Keratinocyte (primary cell): ENCODE measurements at regions not wholly inside any gene's neighbourhood (a gene's known extent, or its start where the extent isn't known, plus 50 kb on each side); places are given as distances from the start of the nearest gene placed in this dataset.

Experiments used
- DNase-seq: peaks from one replicate; pipeline ENCODE4 v3.0.0-alpha.2; 2011; ENCODE audit warnings: low read depth, missing footprints, low spot score
- FAIRE-seq: peaks from 2 replicates; lab custom pipeline; 2011; peaks lifted over from hg19 to GRCh38; lab: Jason Lieb, UNC
- H2AFZ ChIP-seq: 2 replicates; pipeline ENCODE4 v1.6.0; 2012; ENCODE audit warnings: low read length, control low read depth, inconsistent platforms; ENCODE audit not compliant: control insufficient read depth
- H3K27ac ChIP-seq: 2 replicates; pipeline ENCODE4 v1.5.1; 2011; ENCODE audit warnings: low read length; ENCODE audit not compliant: control insufficient read depth, insufficient read depth
- H3K27me3 ChIP-seq: 3 replicates; pipeline ENCODE4 v1.6.0; 2011; ENCODE audit warnings: low read length; ENCODE audit not compliant: control insufficient read depth, insufficient read depth; ENCODE audit errors: extremely low read depth
- H3K36me3 ChIP-seq, 2 experiments: 2 replicates in 1 of 2; 3 replicates in 1 of 2; pipeline ENCODE4 v1.5.1; 2011; ENCODE audit warnings: low read length in 2 of 2, mild to moderate bottlenecking in 1 of 2; ENCODE audit not compliant: control insufficient read depth in 2 of 2, insufficient read depth in 2 of 2; ENCODE audit errors: extremely low read depth in 1 of 2
- H3K4me1 ChIP-seq: 3 replicates; pipeline ENCODE4 v1.5.1; 2011; ENCODE audit warnings: low read length; ENCODE audit not compliant: control insufficient read depth, insufficient read depth; ENCODE audit errors: extremely low read depth
- H3K4me2 ChIP-seq: 3 replicates; pipeline ENCODE4 v1.6.0; 2011; ENCODE audit warnings: low read depth, low read length; ENCODE audit not compliant: control insufficient read depth, insufficient read depth; ENCODE audit errors: extremely low read depth
- H3K4me3 ChIP-seq, 3 experiments: fragments of 200-600 bp in 1 of 3; sonication (generic) in 1 of 3; 2 replicates in 2 of 3; 3 replicates in 1 of 3; pipeline ENCODE4 v1.5.1; 2011 to 2016; ENCODE audit warnings: low read length in 3 of 3, mild to moderate bottlenecking in 3 of 3, control low read depth in 2 of 3, inconsistent platforms in 1 of 3, low read depth in 1 of 3, mixed read lengths in 1 of 3, mixed run types in 1 of 3, moderate library complexity in 1 of 3; ENCODE audit not compliant: control insufficient read depth in 2 of 3, insufficient read depth in 2 of 3; ENCODE audit errors: extremely low read depth in 1 of 3
- H3K79me2 ChIP-seq: 2 replicates; pipeline ENCODE4 v1.6.0; 2012; ENCODE audit warnings: low read length; ENCODE audit not compliant: control insufficient read depth, insufficient read depth
- H3K9ac ChIP-seq: 3 replicates; pipeline ENCODE4 v1.6.0; 2011; ENCODE audit warnings: low read length; ENCODE audit not compliant: control insufficient read depth, insufficient read depth; ENCODE audit errors: extremely low read depth
- H3K9me1 ChIP-seq: 3 replicates; pipeline ENCODE4 v1.6.0; 2011; ENCODE audit warnings: low read length; ENCODE audit not compliant: control insufficient read depth, insufficient read depth; ENCODE audit errors: extremely low read depth
- H3K9me3 ChIP-seq: 2 replicates; pipeline ENCODE4 v1.5.1; 2012; ENCODE audit warnings: low read depth, low read length; ENCODE audit not compliant: control insufficient read depth
- H4K20me1 ChIP-seq: 3 replicates; pipeline ENCODE4 v1.6.0; 2011; ENCODE audit warnings: low read length; ENCODE audit not compliant: control insufficient read depth, insufficient read depth; ENCODE audit errors: extremely low read depth
- CTCF ChIP-seq, 3 experiments: IDR thresholded peaks in 1 of 3; conservative IDR thresholded peaks in 1 of 3; optimal IDR thresholded peaks in 1 of 3; 2 replicates in 2 of 3; 3 replicates in 1 of 3; pipeline versions ENCODE3 to v1.5.1; 2011; ENCODE audit warnings: low read length in 3 of 3, mild to moderate bottlenecking in 3 of 3, moderate library complexity in 2 of 3, control low read depth in 1 of 3, inconsistent platforms in 1 of 3; ENCODE audit not compliant: insufficient read depth in 2 of 3; ENCODE audit errors: extremely low read depth in 1 of 3
- EZH2 ChIP-seq: IDR thresholded peaks from one replicate; pipeline ENCODE4 v1.6.1; 2012; ENCODE audit warnings: inconsistent platforms, mild to moderate bottlenecking, low read length, moderate library complexity
- dilution Hi-C: fragments of 300-500 bp; cut with MboI; formaldehyde crosslinking; loops from one replicate; pipeline ENCODE4 v1.7.0; 2020; ENCODE audit warnings: low sequenced_read_pairs; ENCODE audit not compliant: extremely low pct_ligation_motif_present

- no peak overlapping the region for H3K4me2 ChIP-seq
- no peaks in the 10 kb centered on the region for H4K20me1 ChIP-seq
- no peak overlapping the region for H3K27ac ChIP-seq
- peaks cover 7% of the 10 kb centered on the region for H3K4me1 ChIP-seq
- peak overlapping the region; percentile 67 for H2AFZ ChIP-seq
- H3K9me3 ChIP-seq = no peaks in the 10 kb centered on the region
- no peak overlapping the region for H3K4me3 ChIP-seq
- no peaks in the 10 kb centered on the region for H3K79me2 ChIP-seq
- no peaks in the 10 kb centered on the region for H3K36me3 ChIP-seq
- FAIRE-seq = no peak
- TF ChIP-seq EZH2 = no peak
- no peak for DNase-seq
- H3K9me1 ChIP-seq = no peaks in the 10 kb centered on the region
- no peaks in the 10 kb centered on the region for H3K27me3 ChIP-seq
- dilution Hi-C loops = no loop called here
- H3K9ac ChIP-seq = no peak overlapping the region
Observed at GRCh38 chr14:87102811-87103378, 890.1 kb downstream of the GALC start.

- H3K4me2 ChIP-seq = no peak overlapping the region
- dilution Hi-C loops = no loop called here
- H3K4me1 ChIP-seq = no peaks in the 10 kb centered on the region
- no peak overlapping the region for H3K27ac ChIP-seq
- no peaks in the 10 kb centered on the region for H4K20me1 ChIP-seq
- H3K36me3 ChIP-seq = no peaks in the 10 kb centered on the region
- no peak overlapping the region for H2AFZ ChIP-seq
- TF ChIP-seq EZH2 (no peak), CTCF (optimal IDR thresholded peaks at IDR 0.05 in 1 of 3, IDR thresholded peaks at IDR 0.05 in 1 of 3, conservative IDR thresholded peaks at IDR 0.05 in 1 of 3; ENCODE audit: extremely low read depth in 1 of 3, insufficient read depth in 2 of 3, low read length in 3 of 3) (no peak)
- no peaks in the 10 kb centered on the region for H3K9me1 ChIP-seq
- H3K9ac ChIP-seq = no peak overlapping the region
- no peak overlapping the region for H3K4me3 ChIP-seq
- no peaks in the 10 kb centered on the region for H3K27me3 ChIP-seq
- no peak for DNase-seq
- H3K79me2 ChIP-seq = no peaks in the 10 kb centered on the region
- no peak for FAIRE-seq
- H3K9me3 ChIP-seq = no peaks in the 10 kb centered on the region
Observed at GRCh38 chr14:87097015-87097414, 896.0 kb downstream of the GALC start.

GRCh38 chr14:87094913-87095312 lies 898.1 kb downstream of the GALC start:
- H2AFZ ChIP-seq = no peak overlapping the region
- H4K20me1 ChIP-seq = no peaks in the 10 kb centered on the region
- H3K9ac ChIP-seq = no peak overlapping the region
- dilution Hi-C loops = no loop called here
- H3K9me1 ChIP-seq = no peaks in the 10 kb centered on the region
- FAIRE-seq = no peak
- H3K27ac ChIP-seq = no peak overlapping the region
- H3K79me2 ChIP-seq = no peaks in the 10 kb centered on the region
- H3K27me3 ChIP-seq = no peaks in the 10 kb centered on the region
- H3K4me2 ChIP-seq = no peak overlapping the region
- H3K36me3 ChIP-seq = no peaks in the 10 kb centered on the region
- no peak overlapping the region for H3K4me3 ChIP-seq
- TF ChIP-seq EZH2 = no peak
- TF ChIP-seq CTCF (optimal IDR thresholded peaks at IDR 0.05 in 1 of 3, IDR thresholded peaks at IDR 0.05 in 1 of 3, conservative IDR thresholded peaks at IDR 0.05 in 1 of 3; ENCODE audit: extremely low read depth in 1 of 3, insufficient read depth in 2 of 3, low read length in 3 of 3) = no peak
- no peaks in the 10 kb centered on the region for H3K9me3 ChIP-seq
- no peaks in the 10 kb centered on the region for H3K4me1 ChIP-seq
- no peak for DNase-seq
